Psoas muscle (tissue), 7 donors: ENCODE measurements at regions not wholly inside any gene's neighbourhood (a gene's known extent, or its start where the extent isn't known, plus 50 kb on each side); places are given as distances from the start of the nearest gene placed in this dataset.

Experiments used
- ATAC-seq, 4 donors: fragments of 200-7000 bp; cut with Tn5 transposase; one replicate each; pipeline ENCODE4 v1.9.1; 2020; ENCODE audit warnings: moderate library complexity in 3 of 4, mild to moderate bottlenecking in 2 of 4
- DNase-seq, 2 donors: peaks; one replicate each; pipeline ENCODE4 v3.0.0-alpha.2; 2020
- H3K27ac ChIP-seq: fragments of 200-600 bp; one replicate; pipeline ENCODE4 v1.8.0; 2022
- H3K27me3 ChIP-seq, 3 donors: fragments of 200-600 bp in 1 of 3; one replicate each; pipeline versions ENCODE4 v1.6.1 to v1.8.0; 2013 to 2022; ENCODE audit warnings: low read length in 2 of 3, mild to moderate bottlenecking in 2 of 3, moderate library complexity in 1 of 3; ENCODE audit not compliant: insufficient read depth in 3 of 3
- H3K36me3 ChIP-seq, 2 donors: fragments of 200-600 bp in 1 of 2; one replicate each; pipeline versions ENCODE4 v1.6.1 to v1.8.0; 2013 to 2022; ENCODE audit warnings: low read depth in 1 of 2, mild to moderate bottlenecking in 1 of 2, moderate library complexity in 1 of 2; ENCODE audit not compliant: insufficient read depth in 1 of 2
- H3K4me1 ChIP-seq: fragments of 200-600 bp; one replicate; pipeline ENCODE4 v1.8.0; 2022
- H3K4me3 ChIP-seq: fragments of 200-600 bp; one replicate; pipeline ENCODE4 v1.8.0; 2022; ENCODE audit warnings: mild to moderate bottlenecking
- H3K9me3 ChIP-seq: fragments of 200-600 bp; one replicate; pipeline ENCODE4 v1.8.0; 2022
- CTCF ChIP-seq: fragments of 200-600 bp; IDR thresholded peaks from one replicate; pipeline ENCODE4 v1.8.0; 2022; ENCODE audit warnings: antibody characterized with exemption
- WGBS, 3 donors: extraction: QIAGEN DNeasy Blood & Tissue Kit; methylation state at CpG; one replicate each; pipeline versions ENCODE4 v1.1.6 to v1.1.7; 2013; 5-methylcytosine and 5-hydroxymethylcytosine counted together
- intact Hi-C, 2 donors: fragments of 100-400 bp; cut with DNase I; formaldehyde crosslinking; loops; one replicate each; pipeline versions ENCODE4 v1.11.0 to v1.14.2; 2022
- donor health status: healthy with polysubstance abuse.
- donor health status: DM: no; HTN: no; CAD: no; lungs with moderate emphysema.
- donor health status: Bipolar disorder and iron deficiency.
- donor health status: healthy.
- donor health status: DM: yes; HTN: yes; CAD: no.
- donor health status: DM: no; HTN: no; CAD: no.
- donor health status: DM: yes; HTN: yes; CAD: no.

GRCh38 chr19:31023038-31023437, 326.2 kb downstream of the TSHZ3 start:
- Histone ChIP-seq H3K27me3 (peaks cover 0 to 6% (median 3%) of the 10 kb centered on the region in 3 donors), H3K36me3 (no peaks in the 10 kb centered on the region), H3K9me3 (no peaks in the 10 kb centered on the region), H3K4me3 (no peak overlapping the region), H3K4me1 (no peaks in the 10 kb centered on the region), H3K27ac (no peak overlapping the region)
- no peak for DNase-seq
- intact Hi-C loops: no loop called here
- WGBS, 3 donors: 72 to 73% (median 73%) methylated on average over 10 of the region's 10 CpGs
- no peak for ATAC-seq
- TF ChIP-seq CTCF: no peak

GRCh38 chr19:31018936-31019335, 330.3 kb downstream of the TSHZ3 start:
- no peak for TF ChIP-seq CTCF
- H3K27ac ChIP-seq: no peak overlapping the region
- no peaks in the 10 kb centered on the region for H3K9me3 ChIP-seq
- intact Hi-C loops: no loop called here
- H3K4me3 ChIP-seq: no peak overlapping the region
- DNase-seq (no peak), ATAC-seq (no peak)
- H3K4me1 ChIP-seq: no peaks in the 10 kb centered on the region
- peaks cover 0 to 3% (median 0%) of the 10 kb centered on the region in 3 donors for H3K27me3 ChIP-seq
- no peaks in the 10 kb centered on the region for H3K36me3 ChIP-seq
- WGBS, 3 donors: 27 to 49% (median 29%) methylated on average over 5 of the region's 5 CpGs

- H3K4me3 ChIP-seq: no peak overlapping the region
- no peak for TF ChIP-seq CTCF
- H3K9me3 ChIP-seq: no peaks in the 10 kb centered on the region
- H3K36me3 ChIP-seq: no peaks in the 10 kb centered on the region
- ATAC-seq: no peak
- no peak overlapping the region for H3K27ac ChIP-seq
- no peak for DNase-seq
- no peaks in the 10 kb centered on the region for H3K27me3 ChIP-seq
- intact Hi-C loops: no loop called here
- H3K4me1 ChIP-seq: no peaks in the 10 kb centered on the region
- WGBS, 3 donors: 80 to 87% (median 82%) methylated on average over 4 of the region's 4 CpGs
Measured at GRCh38 chr19:31015778-31016177, 333.5 kb downstream of the TSHZ3 start.

GRCh38 chr19:31014668-31015067, 334.6 kb downstream of the TSHZ3 start:
- Histone ChIP-seq H3K4me3 (no peak overlapping the region), H3K9me3 (no peaks in the 10 kb centered on the region), H3K27me3 (no peaks in the 10 kb centered on the region), H3K27ac (no peak overlapping the region), H3K36me3 (no peaks in the 10 kb centered on the region), H3K4me1 (no peaks in the 10 kb centered on the region)
- ATAC-seq (no peak), DNase-seq (no peak)
- intact Hi-C loops: no loop called here
- no peak for TF ChIP-seq CTCF

- TF ChIP-seq CTCF: no peak
- no peak for DNase-seq
- Histone ChIP-seq H3K4me3 (no peak overlapping the region), H3K36me3 (no peaks in the 10 kb centered on the region), H3K9me3 (no peaks in the 10 kb centered on the region), H3K27ac (no peak overlapping the region), H3K27me3 (no peaks in the 10 kb centered on the region), H3K4me1 (no peaks in the 10 kb centered on the region)
- intact Hi-C loops: no loop called here
- no peak for ATAC-seq
- WGBS, 3 donors: 56 to 64% (median 59%) methylated on average over 5 of the region's 5 CpGs
Measured at GRCh38 chr19:31013384-31014020, 335.7 kb downstream of the TSHZ3 start.
